ENCODE measurements at regions not wholly inside any gene's neighbourhood (a gene's known extent, or its start where the extent isn't known, plus 50 kb on each side); places are given as distances from the start of the nearest gene placed in this dataset.

DNA sequence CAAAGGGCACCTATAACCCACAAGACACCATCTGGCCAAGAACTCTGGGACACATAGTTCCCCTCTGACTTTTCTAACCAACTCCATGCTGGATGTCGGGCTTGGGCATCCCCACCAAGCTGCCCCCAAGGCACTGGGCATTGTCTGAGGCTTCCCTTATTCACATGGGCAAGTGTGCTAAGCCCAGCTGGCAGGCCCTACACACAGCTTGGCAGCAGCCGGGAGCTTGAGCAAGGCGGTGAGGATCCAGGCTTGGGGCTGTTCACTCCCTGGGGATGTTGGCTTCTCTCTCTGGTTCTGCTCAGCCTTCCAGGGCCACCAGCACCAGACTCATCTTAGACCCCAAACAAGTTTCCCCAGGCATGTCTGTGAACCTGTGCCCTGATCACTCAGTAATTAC is 138.3 kb upstream of the KAZN start:
- FAIRE-seq: no peak
- no peak overlapping the region for H3K4me2 ChIP-seq
- DNase-seq (ENCODE audit: low read depth in 1 of 2, low spot score in 1 of 2): no peak
- CTCF ChIA-PET: no interaction called here
- no CpG with 5 or more reads among the region's 3 CpGs for WGBS (ENCODE audit: missing lambda C conversion rate)
- H3K4me1 ChIP-seq: no peaks in the 10 kb centered on the region
- ATAC-seq: no peak
- no peak overlapping the region for H3K4me3 ChIP-seq
- TF ChIP-seq NR3C1 (IDR thresholded peaks at IDR 0.05) (no peak), GATA3 (IDR thresholded peaks at IDR 0.05; ENCODE audit: borderline replicate concordance) (no peak), MAZ (IDR thresholded peaks at IDR 0.05; ENCODE audit: borderline replicate concordance, low read depth, low read length) (no peak), KDM1A (IDR thresholded peaks at IDR 0.05; ENCODE audit: low read depth) (no peak), EP300 (IDR thresholded peaks at IDR 0.05) (no peak), POLR2AphosphoS2 (conservative IDR thresholded peaks at IDR 0.05; ENCODE audit: low read length) (no peak), NFE2L2 (conservative IDR thresholded peaks at IDR 0.05; ENCODE audit: low read length) (no peak), BHLHE40 (IDR thresholded peaks at IDR 0.05; ENCODE audit: low read depth, low read length) (no peak)
- TF ChIP-seq, protein P1, sequence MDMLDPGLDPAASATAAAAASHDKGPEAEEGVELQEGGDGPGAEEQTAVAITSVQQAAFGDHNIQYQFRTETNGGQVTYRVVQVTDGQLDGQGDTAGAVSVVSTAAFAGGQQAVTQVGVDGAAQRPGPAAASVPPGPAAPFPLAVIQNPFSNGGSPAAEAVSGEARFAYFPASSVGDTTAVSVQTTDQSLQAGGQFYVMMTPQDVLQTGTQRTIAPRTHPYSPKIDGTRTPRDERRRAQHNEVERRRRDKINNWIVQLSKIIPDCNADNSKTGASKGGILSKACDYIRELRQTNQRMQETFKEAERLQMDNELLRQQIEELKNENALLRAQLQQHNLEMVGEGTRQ (IDR thresholded peaks at IDR 0.05): no peak
- TF ChIP-seq, protein P2, sequence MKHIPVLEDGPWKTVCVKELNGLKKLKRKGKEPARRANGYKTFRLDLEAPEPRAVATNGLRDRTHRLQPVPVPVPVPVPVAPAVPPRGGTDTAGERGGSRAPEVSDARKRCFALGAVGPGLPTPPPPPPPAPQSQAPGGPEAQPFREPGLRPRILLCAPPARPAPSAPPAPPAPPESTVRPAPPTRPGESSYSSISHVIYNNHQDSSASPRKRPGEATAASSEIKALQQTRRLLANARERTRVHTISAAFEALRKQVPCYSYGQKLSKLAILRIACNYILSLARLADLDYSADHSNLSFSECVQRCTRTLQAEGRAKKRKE (CRISPR knock-in tag; IDR thresholded peaks at IDR 0.05; ENCODE audit: low read depth): no peak
- TF ChIP-seq, protein P3, sequence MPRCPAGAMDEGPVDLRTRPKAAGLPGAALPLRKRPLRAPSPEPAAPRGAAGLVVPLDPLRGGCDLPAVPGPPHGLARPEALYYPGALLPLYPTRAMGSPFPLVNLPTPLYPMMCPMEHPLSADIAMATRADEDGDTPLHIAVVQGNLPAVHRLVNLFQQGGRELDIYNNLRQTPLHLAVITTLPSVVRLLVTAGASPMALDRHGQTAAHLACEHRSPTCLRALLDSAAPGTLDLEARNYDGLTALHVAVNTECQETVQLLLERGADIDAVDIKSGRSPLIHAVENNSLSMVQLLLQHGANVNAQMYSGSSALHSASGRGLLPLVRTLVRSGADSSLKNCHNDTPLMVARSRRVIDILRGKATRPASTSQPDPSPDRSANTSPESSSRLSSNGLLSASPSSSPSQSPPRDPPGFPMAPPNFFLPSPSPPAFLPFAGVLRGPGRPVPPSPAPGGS (IDR thresholded peaks at IDR 0.05): no peak
- H3K27ac ChIP-seq: no peak overlapping the region
- H3K9me3 ChIP-seq: no peaks in the 10 kb centered on the region
- POLR2A ChIA-PET: no interaction called here

DNA sequence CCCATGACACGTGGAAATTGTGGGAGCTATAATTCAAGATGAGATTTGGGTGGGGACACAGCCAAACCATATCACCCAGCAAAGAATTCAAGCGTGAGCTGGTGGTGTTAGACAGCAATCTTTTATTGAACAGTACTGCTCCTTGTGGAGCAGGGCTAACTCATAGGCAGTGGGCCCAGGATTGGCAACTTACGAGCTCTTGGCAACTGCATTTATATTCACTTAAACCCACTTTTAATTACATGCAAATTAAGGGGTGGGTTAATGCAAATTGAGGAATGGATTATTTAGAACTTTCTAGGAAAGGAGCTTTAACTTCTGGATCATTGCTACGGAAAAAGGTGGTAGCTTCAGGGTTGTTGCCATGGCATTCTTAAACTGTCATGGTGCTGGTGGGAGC is 135.6 kb upstream of the KAZN start:
- 5% methylated on average over 4 of the region's 4 CpGs for WGBS (ENCODE audit: missing lambda C conversion rate)
- CTCF ChIA-PET: no interaction called here
- Histone ChIP-seq H3K27ac (no peak overlapping the region), H3K9me3 (no peaks in the 10 kb centered on the region), H3K4me1 (no peaks in the 10 kb centered on the region), H3K4me3 (no peak overlapping the region), H3K4me2 (no peak overlapping the region)
- FAIRE-seq (no peak), DNase-seq (ENCODE audit: low read depth in 1 of 2, low spot score in 1 of 2) (no peak), ATAC-seq (no peak)
- POLR2A ChIA-PET: no interaction called here
- TF ChIP-seq TFCP2L1 (CRISPR knock-in tag; IDR thresholded peaks at IDR 0.05): no peak
- TF ChIP-seq NFE2L2 (conservative IDR thresholded peaks at IDR 0.05; ENCODE audit: low read length): no peak
- TF ChIP-seq ZNF302 (CRISPR knock-in tag; IDR thresholded peaks at IDR 0.05): no peak
- no peak for TF ChIP-seq MYC (IDR thresholded peaks at IDR 0.05; ENCODE audit: borderline replicate concordance, low read length)
- TF ChIP-seq CEBPB (IDR thresholded peaks at IDR 0.05): no peak
- no peak for TF ChIP-seq CHD4 (IDR thresholded peaks at IDR 0.05; ENCODE audit: borderline replicate concordance)
- no peak for TF ChIP-seq EP300 (IDR thresholded peaks at IDR 0.05)
- TF ChIP-seq ZFP36 (IDR thresholded peaks at IDR 0.05; ENCODE audit: borderline replicate concordance, partially characterized antibody): no peak
- TF ChIP-seq ZC3H11A (IDR thresholded peaks at IDR 0.05): no peak
- TF ChIP-seq, protein P4, sequence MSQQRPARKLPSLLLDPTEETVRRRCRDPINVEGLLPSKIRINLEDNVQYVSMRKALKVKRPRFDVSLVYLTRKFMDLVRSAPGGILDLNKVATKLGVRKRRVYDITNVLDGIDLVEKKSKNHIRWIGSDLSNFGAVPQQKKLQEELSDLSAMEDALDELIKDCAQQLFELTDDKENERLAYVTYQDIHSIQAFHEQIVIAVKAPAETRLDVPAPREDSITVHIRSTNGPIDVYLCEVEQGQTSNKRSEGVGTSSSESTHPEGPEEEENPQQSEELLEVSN (IDR thresholded peaks at IDR 0.05; ENCODE audit: borderline replicate concordance, low read depth): no peak
- no peak for TF ChIP-seq PHF8 (IDR thresholded peaks at IDR 0.05; ENCODE audit: borderline replicate concordance, low read depth)
- no peak for TF ChIP-seq RFX5 (IDR thresholded peaks at IDR 0.05)
- TF ChIP-seq HOXB13 (CRISPR knock-in tag; IDR thresholded peaks at IDR 0.05; ENCODE audit: low read depth): no peak

DNA sequence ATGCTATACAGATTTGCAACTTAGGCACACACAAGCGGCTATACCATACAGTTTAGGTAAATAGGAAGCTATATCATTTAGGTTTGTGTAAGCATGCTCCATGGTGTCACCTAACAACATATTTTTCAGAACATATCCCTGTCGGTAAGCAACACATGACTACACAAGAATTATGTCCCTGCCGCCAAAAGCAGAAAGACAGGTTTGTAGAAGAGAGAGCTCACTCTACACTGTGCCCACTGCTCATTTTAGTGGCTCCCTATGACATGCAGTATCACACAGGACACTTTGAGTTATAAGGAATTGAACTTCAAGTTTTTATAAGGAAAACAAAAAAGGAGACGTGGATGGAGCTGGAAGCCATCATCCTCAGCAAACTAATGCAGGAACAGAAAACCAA is 132.5 kb upstream of the KAZN start:
- ChIA-PET POLR2A (no interaction called here), CTCF (no interaction called here)
- H3K9me3 ChIP-seq: no peaks in the 10 kb centered on the region
- H3K4me1 ChIP-seq: no peaks in the 10 kb centered on the region
- no peak overlapping the region for H3K4me2 ChIP-seq
- no peak for FAIRE-seq
- WGBS (ENCODE audit: missing lambda C conversion rate): 6% methylated on average over 4 of the region's 4 CpGs
- no peak overlapping the region for H3K4me3 ChIP-seq
- H3K27ac ChIP-seq: no peak overlapping the region
- ATAC-seq: no peak
- DNase-seq (ENCODE audit: low read depth in 1 of 2, low spot score in 1 of 2): no peak
- TF ChIP-seq EHF (CRISPR knock-in tag; IDR thresholded peaks at IDR 0.05) (no peak), CHD2 (IDR thresholded peaks at IDR 0.05; ENCODE audit: low read length, partially characterized antibody) (no peak), FOSL2 (IDR thresholded peaks at IDR 0.05) (no peak), FOSL2 (CRISPR knock-in tag; IDR thresholded peaks at IDR 0.05) (no peak)
- TF ChIP-seq, protein P5, sequence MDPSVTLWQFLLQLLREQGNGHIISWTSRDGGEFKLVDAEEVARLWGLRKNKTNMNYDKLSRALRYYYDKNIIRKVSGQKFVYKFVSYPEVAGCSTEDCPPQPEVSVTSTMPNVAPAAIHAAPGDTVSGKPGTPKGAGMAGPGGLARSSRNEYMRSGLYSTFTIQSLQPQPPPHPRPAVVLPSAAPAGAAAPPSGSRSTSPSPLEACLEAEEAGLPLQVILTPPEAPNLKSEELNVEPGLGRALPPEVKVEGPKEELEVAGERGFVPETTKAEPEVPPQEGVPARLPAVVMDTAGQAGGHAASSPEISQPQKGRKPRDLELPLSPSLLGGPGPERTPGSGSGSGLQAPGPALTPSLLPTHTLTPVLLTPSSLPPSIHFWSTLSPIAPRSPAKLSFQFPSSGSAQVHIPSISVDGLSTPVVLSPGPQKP (IDR thresholded peaks at IDR 0.05; ENCODE audit: low read depth, low read length): no peak
- TF ChIP-seq, protein P6, sequence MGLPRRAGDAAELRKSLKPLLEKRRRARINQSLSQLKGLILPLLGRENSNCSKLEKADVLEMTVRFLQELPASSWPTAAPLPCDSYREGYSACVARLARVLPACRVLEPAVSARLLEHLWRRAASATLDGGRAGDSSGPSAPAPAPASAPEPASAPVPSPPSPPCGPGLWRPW (IDR thresholded peaks at IDR 0.05): no peak
- TF ChIP-seq, protein P7, sequence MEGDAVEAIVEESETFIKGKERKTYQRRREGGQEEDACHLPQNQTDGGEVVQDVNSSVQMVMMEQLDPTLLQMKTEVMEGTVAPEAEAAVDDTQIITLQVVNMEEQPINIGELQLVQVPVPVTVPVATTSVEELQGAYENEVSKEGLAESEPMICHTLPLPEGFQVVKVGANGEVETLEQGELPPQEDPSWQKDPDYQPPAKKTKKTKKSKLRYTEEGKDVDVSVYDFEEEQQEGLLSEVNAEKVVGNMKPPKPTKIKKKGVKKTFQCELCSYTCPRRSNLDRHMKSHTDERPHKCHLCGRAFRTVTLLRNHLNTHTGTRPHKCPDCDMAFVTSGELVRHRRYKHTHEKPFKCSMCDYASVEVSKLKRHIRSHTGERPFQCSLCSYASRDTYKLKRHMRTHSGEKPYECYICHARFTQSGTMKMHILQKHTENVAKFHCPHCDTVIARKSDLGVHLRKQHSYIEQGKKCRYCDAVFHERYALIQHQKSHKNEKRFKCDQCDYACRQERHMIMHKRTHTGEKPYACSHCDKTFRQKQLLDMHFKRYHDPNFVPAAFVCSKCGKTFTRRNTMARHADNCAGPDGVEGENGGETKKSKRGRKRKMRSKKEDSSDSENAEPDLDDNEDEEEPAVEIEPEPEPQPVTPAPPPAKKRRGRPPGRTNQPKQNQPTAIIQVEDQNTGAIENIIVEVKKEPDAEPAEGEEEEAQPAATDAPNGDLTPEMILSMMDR (IDR thresholded peaks at IDR 0.05): no peak
- TF ChIP-seq, protein P4 (IDR thresholded peaks at IDR 0.05; ENCODE audit: borderline replicate concordance, low read depth): no peak
